Upper lobe of right lung (tissue), 1 donor: ENCODE measurements at regions not wholly inside any gene's neighbourhood (a gene's known extent, or its start where the extent isn't known, plus 50 kb on each side); places are given as distances from the start of the nearest gene placed in this dataset.

Source experiments
- ATAC-seq: fragments of 200-7000 bp; cut with Tn5 transposase; one replicate; pipeline ENCODE4 v1.9.1; 2020; ENCODE audit warnings: mild to moderate bottlenecking, moderate library complexity
- DNase-seq: peaks from one replicate; pipeline ENCODE4 v3.0.0-alpha.2; 2020
- H3K27ac ChIP-seq: fragments of 200-600 bp; one replicate; pipeline ENCODE4 v1.8.0; 2022
- H3K27me3 ChIP-seq: fragments of 200-600 bp; one replicate; pipeline ENCODE4 v1.8.0; 2022; ENCODE audit warnings: mild to moderate bottlenecking
- H3K36me3 ChIP-seq: fragments of 200-600 bp; one replicate; pipeline ENCODE4 v1.8.0; 2022
- H3K4me1 ChIP-seq: fragments of 200-600 bp; one replicate; pipeline ENCODE4 v1.8.0; 2022
- H3K4me3 ChIP-seq: fragments of 200-600 bp; one replicate; pipeline ENCODE4 v1.8.0; 2022; ENCODE audit warnings: mild to moderate bottlenecking
- H3K9me3 ChIP-seq: fragments of 200-600 bp; one replicate; pipeline ENCODE4 v1.8.0; 2022
- CTCF ChIP-seq: fragments of 200-600 bp; IDR thresholded peaks from one replicate; pipeline ENCODE4 v1.8.0; 2022; ENCODE audit warnings: antibody characterized with exemption
- intact Hi-C: fragments of 100-400 bp; cut with DNase I; formaldehyde crosslinking; loops from one replicate; pipeline ENCODE4 v1.11.0; 2022
- donor health status: DM: no; HTN: yes; CAD: no; lungs with severe emphysema.

- no peak overlapping the region for H3K4me3 ChIP-seq
- no peak for ATAC-seq
- no peak for TF ChIP-seq CTCF
- H3K36me3 ChIP-seq: no peaks in the 10 kb centered on the region
- H3K9me3 ChIP-seq: no peaks in the 10 kb centered on the region
- H3K27me3 ChIP-seq: no peaks in the 10 kb centered on the region
- intact Hi-C loops: no loop called here
- no peak overlapping the region for H3K27ac ChIP-seq
- DNase-seq: no peak
- no peaks in the 10 kb centered on the region for H3K4me1 ChIP-seq
Measured at GRCh38 chr5:15447209-15447608, 52.8 kb upstream of the FBXL7 start.

GRCh38 chr5:15446552-15446951, 53.4 kb upstream of the FBXL7 start:
- no peak for TF ChIP-seq CTCF
- H3K36me3 ChIP-seq: no peaks in the 10 kb centered on the region
- DNase-seq: no peak
- no peak overlapping the region for H3K4me3 ChIP-seq
- intact Hi-C loops: no loop called here
- H3K27me3 ChIP-seq: no peaks in the 10 kb centered on the region
- no peak overlapping the region for H3K27ac ChIP-seq
- H3K9me3 ChIP-seq: no peaks in the 10 kb centered on the region
- ATAC-seq: no peak
- no peaks in the 10 kb centered on the region for H3K4me1 ChIP-seq

GRCh38 chr5:15442193-15442570, 57.8 kb upstream of the FBXL7 start:
- no peak overlapping the region for H3K4me3 ChIP-seq
- no peaks in the 10 kb centered on the region for H3K9me3 ChIP-seq
- TF ChIP-seq CTCF: no peak
- no peaks in the 10 kb centered on the region for H3K27me3 ChIP-seq
- H3K36me3 ChIP-seq: no peaks in the 10 kb centered on the region
- DNase-seq (no peak), ATAC-seq (no peak)
- H3K4me1 ChIP-seq: no peaks in the 10 kb centered on the region
- intact Hi-C loops: no loop called here
- H3K27ac ChIP-seq: no peak overlapping the region

- DNase-seq (no peak), ATAC-seq (no peak)
- intact Hi-C loops: no loop called here
- Histone ChIP-seq H3K27me3 (no peaks in the 10 kb centered on the region), H3K27ac (no peak overlapping the region), H3K4me3 (no peak overlapping the region), H3K36me3 (no peaks in the 10 kb centered on the region), H3K4me1 (no peaks in the 10 kb centered on the region), H3K9me3 (no peaks in the 10 kb centered on the region)
- no peak for TF ChIP-seq CTCF
Measured at GRCh38 chr5:15441433-15442192, 58.4 kb upstream of the FBXL7 start.

GRCh38 chr5:15440434-15440833, 59.5 kb upstream of the FBXL7 start:
- Histone ChIP-seq H3K27ac (no peak overlapping the region), H3K9me3 (no peaks in the 10 kb centered on the region), H3K4me3 (no peak overlapping the region), H3K27me3 (no peaks in the 10 kb centered on the region), H3K36me3 (no peaks in the 10 kb centered on the region), H3K4me1 (no peaks in the 10 kb centered on the region)
- DNase-seq (no peak), ATAC-seq (no peak)
- intact Hi-C loops: no loop called here
- no peak for TF ChIP-seq CTCF

- Histone ChIP-seq H3K4me3 (no peak overlapping the region), H3K36me3 (no peaks in the 10 kb centered on the region), H3K9me3 (no peaks in the 10 kb centered on the region), H3K27me3 (no peaks in the 10 kb centered on the region), H3K27ac (no peak overlapping the region), H3K4me1 (no peaks in the 10 kb centered on the region)
- intact Hi-C loops: no loop called here
- no peak for DNase-seq
- TF ChIP-seq CTCF: no peak
- no peak for ATAC-seq
Measured at GRCh38 chr5:15439801-15440200, 60.2 kb upstream of the FBXL7 start.
